PC-3 (cell line): ENCODE measurements at regions not wholly inside any gene's neighbourhood (a gene's known extent, or its start where the extent isn't known, plus 50 kb on each side); places are given as distances from the start of the nearest gene placed in this dataset.

Source experiments
- ATAC-seq: fragments of 200-7000 bp; cut with Tn5 transposase; 2 replicates; pipeline ENCODE4 v1.9.1; 2020; ENCODE audit warnings: mild to moderate bottlenecking, moderate library complexity
- BruUV-seq: library from RNA; stranded (reverse); fragments of 400-500 nt; replicated peaks from 2 replicates; lab custom pipeline; 2021; lab: Mats Ljungman, UMichigan
- CTCF ChIA-PET: fragments of 300-600 bp; sonication (Branson Sonifier 250); formaldehyde crosslinking; loops from one replicate; lab custom pipeline; 2022; ENCODE audit warnings: antibody characterized with exemption; lab: Charles Lee
- POLR2A ChIA-PET: fragments of 300-600 bp; sonication (Branson Sonifier 250); formaldehyde crosslinking; loops from one replicate; lab custom pipeline; 2022; ENCODE audit warnings: antibody characterized with exemption; ENCODE audit not compliant: unreplicated experiment; lab: Charles Lee
- DNase-seq: peaks from one replicate; pipeline ENCODE4 v3.0.0-alpha.2; 2015
- H2AFZ ChIP-seq: fragments of 300-600 bp; sonication (generic); 2 replicates; pipeline ENCODE4 v1.6.0; 2016; ENCODE audit warnings: antibody characterized with exemption, low read length
- H3F3A ChIP-seq: fragments of 300-600 bp; sonication (generic); one replicate; pipeline ENCODE4 v1.6.0; 2017; ENCODE audit warnings: antibody characterized with exemption, low read length, control low read depth, mild to moderate bottlenecking; ENCODE audit not compliant: unreplicated experiment
- H3K27ac ChIP-seq: fragments of 300-600 bp; sonication (generic); 2 replicates; pipeline ENCODE4 v1.5.1; 2016; ENCODE audit warnings: mild to moderate bottlenecking, low read length
- H3K27me3 ChIP-seq: fragments of 300-600 bp; sonication (generic); 2 replicates; pipeline ENCODE4 v1.6.1; 2016; ENCODE audit warnings: low read length, mixed read lengths
- H3K36me3 ChIP-seq: fragments of 300-600 bp; sonication (generic); 2 replicates; pipeline ENCODE4 v1.6.1; 2016; ENCODE audit warnings: low read depth, mixed run types, low read length, mixed read lengths
- H3K4me1 ChIP-seq: fragments of 300-600 bp; sonication (generic); 2 replicates; pipeline ENCODE4 v1.5.1; 2016; ENCODE audit warnings: low read length; ENCODE audit not compliant: insufficient read depth
- H3K4me2 ChIP-seq: fragments of 300-600 bp; sonication (generic); 2 replicates; pipeline ENCODE4 v1.6.0; 2016; ENCODE audit warnings: low read length
- H3K4me3 ChIP-seq: fragments of 300-600 bp; sonication (generic); 2 replicates; pipeline ENCODE4 v1.5.1; 2016; ENCODE audit warnings: mild to moderate bottlenecking, low read length, mixed read lengths
- H3K79me2 ChIP-seq: fragments of 300-600 bp; sonication (generic); 2 replicates; pipeline ENCODE4 v1.6.1; 2017; ENCODE audit warnings: low read length, mixed read lengths
- H3K9ac ChIP-seq: fragments of 300-600 bp; sonication (generic); 2 replicates; pipeline ENCODE4 v1.6.0; 2016; ENCODE audit warnings: mild to moderate bottlenecking, low read length
- H3K9me2 ChIP-seq: fragments of 300-600 bp; sonication (generic); replicated peaks from 2 replicates; pipeline ENCODE4 v1.6.1; 2016; ENCODE audit warnings: mixed run types, low read length, mixed read lengths
- H3K9me3 ChIP-seq: fragments of 300-600 bp; sonication (generic); 2 replicates; pipeline ENCODE4 v1.6.1; 2016; ENCODE audit warnings: low read length, mixed read lengths
- H4K20me1 ChIP-seq: fragments of 300-600 bp; sonication (generic); 2 replicates; pipeline ENCODE4 v1.6.1; 2016; ENCODE audit warnings: low read length, mixed read lengths
- CTCF ChIP-seq: fragments of 300-600 bp; sonication (generic); conservative IDR thresholded peaks from 2 replicates; pipeline ENCODE4 v1.5.1; 2017; ENCODE audit warnings: antibody characterized with exemption, low read depth, mild to moderate bottlenecking, low read length
- EZH2 ChIP-seq: fragments of 300-600 bp; sonication (generic); IDR thresholded peaks from one replicate; pipeline ENCODE4 v1.6.1; 2017; ENCODE audit warnings: antibody characterized with exemption, mild to moderate bottlenecking, low read length; ENCODE audit not compliant: unreplicated experiment
- EZH2phosphoT487 ChIP-seq: fragments of 300-600 bp; sonication (generic); IDR thresholded peaks from 2 replicates; pipeline ENCODE4 v1.6.1; 2018; ENCODE audit warnings: mild to moderate bottlenecking, antibody characterized with exemption, low read length, borderline replicate concordance
- intact Hi-C: fragments of 100-400 bp; cut with micrococcal nuclease; formaldehyde crosslinking; loops from 2 replicates; pipeline ENCODE4 v1.9.0; 2023

- Histone ChIP-seq H3K27ac (no peak overlapping the region), H3K9me3 (no peaks in the 10 kb centered on the region), H2AFZ (no peak overlapping the region), H3K4me3 (no peak overlapping the region), H3K79me2 (no peaks in the 10 kb centered on the region), H4K20me1 (no peaks in the 10 kb centered on the region), H3F3A (no peaks in the 10 kb centered on the region), H3K27me3 (peaks cover 14% of the 10 kb centered on the region; the same call in 1 of the 2 replicates), H3K9ac (no peak overlapping the region), H3K9me2 (no peaks in the 10 kb centered on the region), H3K36me3 (no peaks in the 10 kb centered on the region), H3K4me2 (no peak overlapping the region), H3K4me1 (no peaks in the 10 kb centered on the region)
- TF ChIP-seq EZH2 (no peak), EZH2phosphoT487 (no peak)
- DNase-seq = no peak
- ChIA-PET POLR2A (no interaction called here), CTCF (no interaction called here)
- intact Hi-C loops = no loop called here
- no peak for ATAC-seq
- no TSS peak for BruUV-seq
Observed at GRCh38 chr12:124075841-124076240, 102.8 kb downstream of the ZNF664 start.

GRCh38 chr12:124077701-124078100 is 104.7 kb downstream of the ZNF664 start:
- H3K9me3 ChIP-seq = no peaks in the 10 kb centered on the region
- DNase-seq (no peak), ATAC-seq (no peak)
- no peaks in the 10 kb centered on the region for H3K79me2 ChIP-seq
- no peaks in the 10 kb centered on the region for H3K9me2 ChIP-seq
- TF ChIP-seq EZH2phosphoT487 (no peak), EZH2 (no peak), CTCF (no peak)
- H2AFZ ChIP-seq = no peak overlapping the region
- no peaks in the 10 kb centered on the region for H3K4me1 ChIP-seq
- H3K27ac ChIP-seq = no peak overlapping the region
- peaks cover 10% of the 10 kb centered on the region; the same call in 1 of the 2 replicates for H3K27me3 ChIP-seq
- H3K4me3 ChIP-seq = no peak overlapping the region
- no peaks in the 10 kb centered on the region for H3K36me3 ChIP-seq
- no TSS peak for BruUV-seq
- no peaks in the 10 kb centered on the region for H3F3A ChIP-seq
- no peak overlapping the region for H3K4me2 ChIP-seq
- H4K20me1 ChIP-seq = no peaks in the 10 kb centered on the region
- POLR2A ChIA-PET = no interaction called here
- H3K9ac ChIP-seq = no peak overlapping the region
- intact Hi-C loops = no loop called here
- CTCF ChIA-PET = no interaction called here

GRCh38 chr12:124078800-124079199 is 105.8 kb downstream of the ZNF664 start:
- no peaks in the 10 kb centered on the region for H3K79me2 ChIP-seq
- no peak overlapping the region for H3K27ac ChIP-seq
- no peaks in the 10 kb centered on the region for H4K20me1 ChIP-seq
- BruUV-seq = no TSS peak
- H3K9me2 ChIP-seq = no peaks in the 10 kb centered on the region
- H3K9ac ChIP-seq = no peak overlapping the region
- no peaks in the 10 kb centered on the region for H3K9me3 ChIP-seq
- DNase-seq = no peak
- ChIA-PET CTCF (no interaction called here), POLR2A (no interaction called here)
- no peaks in the 10 kb centered on the region for H3K36me3 ChIP-seq
- ATAC-seq = no peak
- no peak overlapping the region for H2AFZ ChIP-seq
- H3K4me3 ChIP-seq = no peak overlapping the region
- H3F3A ChIP-seq = no peaks in the 10 kb centered on the region
- H3K4me2 ChIP-seq = no peak overlapping the region
- H3K4me1 ChIP-seq = no peaks in the 10 kb centered on the region
- TF ChIP-seq CTCF (no peak), EZH2phosphoT487 (no peak), EZH2 (no peak)
- peaks cover 10% of the 10 kb centered on the region; the same call in 1 of the 2 replicates for H3K27me3 ChIP-seq
- intact Hi-C loops = no loop called here
